DMS53 treated with DMSO at 0.1 percent for 48 hours (cell line): ENCODE measurements at regions not wholly inside any gene's neighbourhood (a gene's known extent, or its start where the extent isn't known, plus 50 kb on each side); places are given as distances from the start of the nearest gene placed in this dataset.

ENCODE experiments used
- DNase-seq: peaks from one replicate; lab custom pipeline; 2025; ENCODE audit not compliant: unreplicated experiment; lab: John Stamatoyannopoulos, UW

GRCh38 chr1:22314706-22315105 is 136.9 kb upstream of the ZBTB40 start:
- DNase-seq = no peak

- DNase-seq = no peak
Observed at GRCh38 chr1:22315315-22316078, 136.2 kb upstream of the ZBTB40 start.

GRCh38 chr1:22317231-22317919 is 134.3 kb upstream of the ZBTB40 start:
- no peak for DNase-seq

GRCh38 chr1:22317920-22318243 is 133.8 kb upstream of the ZBTB40 start:
- DNase-seq = no peak

GRCh38 chr1:22318279-22318981 is 133.2 kb upstream of the ZBTB40 start:
- DNase-seq = no peak

- DNase-seq = no peak
Observed at GRCh38 chr1:22319608-22320007, 132.0 kb upstream of the ZBTB40 start.

- no peak for DNase-seq
Observed at GRCh38 chr1:22320587-22321344, 130.9 kb upstream of the ZBTB40 start.

GRCh38 chr1:22321917-22322316 is 129.7 kb upstream of the ZBTB40 start:
- no peak for DNase-seq

GRCh38 chr1:22323141-22323845 is 128.4 kb upstream of the ZBTB40 start:
- no peak for DNase-seq

- no peak for DNase-seq
Observed at GRCh38 chr1:22323846-22324504, 127.7 kb upstream of the ZBTB40 start.

- DNase-seq = no peak
Observed at GRCh38 chr1:22325531-22326371, 125.9 kb upstream of the ZBTB40 start.

GRCh38 chr1:22326372-22326915 is 125.2 kb upstream of the ZBTB40 start:
- DNase-seq = no peak

- no peak for DNase-seq
Observed at GRCh38 chr1:22326931-22327330, 124.7 kb upstream of the ZBTB40 start.

GRCh38 chr1:22327411-22327810 is 124.2 kb upstream of the ZBTB40 start:
- DNase-seq = no peak

GRCh38 chr1:22328331-22329147 is 123.1 kb upstream of the ZBTB40 start:
- DNase-seq = no peak

- DNase-seq = no peak
Observed at GRCh38 chr1:22329148-22329515, 122.5 kb upstream of the ZBTB40 start.

GRCh38 chr1:22330092-22330759 is 121.4 kb upstream of the ZBTB40 start:
- no peak for DNase-seq

- no peak for DNase-seq
Observed at GRCh38 chr1:22330760-22331119, 120.9 kb upstream of the ZBTB40 start.
